GM23248 (cell line): ENCODE measurements at regions not wholly inside any gene's neighbourhood (a gene's known extent, or its start where the extent isn't known, plus 50 kb on each side); places are given as distances from the start of the nearest gene placed in this dataset.
A peak's percentile ranks its signal among the peaks of the same experiment; 100 is the strongest.

Experiments used
- DNase-seq: peaks from one replicate; pipeline ENCODE4 v3.0.0-alpha.2; 2015
- H2AFZ ChIP-seq: fragments of 200-600 bp; sonication (generic); 2 replicates; pipeline ENCODE4 v1.6.1; 2016; ENCODE audit warnings: antibody characterized with exemption
- H3F3A ChIP-seq: fragments of 200-600 bp; sonication (generic); 2 replicates; pipeline ENCODE4 v1.6.1; 2016; ENCODE audit warnings: mild to moderate bottlenecking, antibody characterized with exemption, mixed run types; ENCODE audit not compliant: insufficient read depth
- H3K27ac ChIP-seq: fragments of 200-600 bp; sonication (generic); 2 replicates; pipeline ENCODE4 v1.5.1; 2016; ENCODE audit warnings: mild to moderate bottlenecking
- H3K27me3 ChIP-seq: fragments of 200-600 bp; sonication (generic); replicated peaks from 2 replicates; pipeline ENCODE4 v1.6.1; 2016; ENCODE audit warnings: mild to moderate bottlenecking; ENCODE audit not compliant: insufficient read depth
- H3K36me3 ChIP-seq: fragments of 200-600 bp; sonication (generic); 2 replicates; pipeline ENCODE4 v1.6.1; 2016; ENCODE audit warnings: low read depth, mild to moderate bottlenecking
- H3K4me1 ChIP-seq: fragments of 200-600 bp; sonication (generic); 2 replicates; pipeline ENCODE4 v1.6.1; 2016; ENCODE audit warnings: mild to moderate bottlenecking; ENCODE audit not compliant: insufficient read depth
- H3K4me2 ChIP-seq: fragments of 200-600 bp; sonication (generic); one replicate; pipeline ENCODE4 v1.6.1; 2016; ENCODE audit warnings: mild to moderate bottlenecking; ENCODE audit not compliant: unreplicated experiment
- H3K4me3 ChIP-seq: fragments of 200-600 bp; sonication (generic); 2 replicates; pipeline ENCODE4 v1.5.1; 2016; ENCODE audit warnings: mild to moderate bottlenecking
- H3K79me2 ChIP-seq: fragments of 200-600 bp; sonication (generic); 2 replicates; pipeline ENCODE4 v1.6.1; 2016; ENCODE audit warnings: mild to moderate bottlenecking; ENCODE audit not compliant: insufficient read depth
- H3K9ac ChIP-seq: fragments of 200-600 bp; sonication (generic); 2 replicates; pipeline ENCODE4 v1.6.1; 2016; ENCODE audit warnings: mild to moderate bottlenecking
- H3K9me2 ChIP-seq: fragments of 200-600 bp; sonication (generic); 2 replicates; pipeline ENCODE4 v1.6.1; 2016; ENCODE audit warnings: mixed run types, mild to moderate bottlenecking, moderate library complexity; ENCODE audit not compliant: insufficient read depth
- H3K9me3 ChIP-seq: fragments of 200-600 bp; sonication (generic); one replicate; pipeline ENCODE4 v1.6.1; 2017; ENCODE audit warnings: low read depth
- H4K20me1 ChIP-seq: fragments of 200-600 bp; sonication (generic); 2 replicates; pipeline ENCODE4 v1.6.0; 2016; ENCODE audit not compliant: insufficient read depth
- EZH2 ChIP-seq: fragments of 200-600 bp; sonication (generic); IDR thresholded peaks from 2 replicates; pipeline ENCODE4 v1.6.1; 2018; ENCODE audit warnings: antibody characterized with exemption, mild to moderate bottlenecking; ENCODE audit not compliant: insufficient read depth, poor library complexity, severe bottlenecking
- EZH2phosphoT487 ChIP-seq: fragments of 200-600 bp; sonication (generic); IDR thresholded peaks from 2 replicates; pipeline ENCODE4 v1.6.1; 2018; ENCODE audit warnings: antibody characterized with exemption, moderate library complexity, mild to moderate bottlenecking, low read depth; ENCODE audit not compliant: insufficient read depth
- WGBS, 2 experiments: methylation state at CpG; one replicate each; pipeline ENCODE4 v1.1.6; 2015 to 2017; ENCODE audit warnings: low lambda C conversion rate in 2 of 2, low coverage in 1 of 2; ENCODE audit errors: missing lambda C conversion rate in 2 of 2; 5-methylcytosine and 5-hydroxymethylcytosine counted together
- in situ Hi-C: fragments of 300-500 bp; cut with MboI; formaldehyde crosslinking; loops from 2 replicates; pipeline ENCODE4 v1.15.0; 2020

DNA sequence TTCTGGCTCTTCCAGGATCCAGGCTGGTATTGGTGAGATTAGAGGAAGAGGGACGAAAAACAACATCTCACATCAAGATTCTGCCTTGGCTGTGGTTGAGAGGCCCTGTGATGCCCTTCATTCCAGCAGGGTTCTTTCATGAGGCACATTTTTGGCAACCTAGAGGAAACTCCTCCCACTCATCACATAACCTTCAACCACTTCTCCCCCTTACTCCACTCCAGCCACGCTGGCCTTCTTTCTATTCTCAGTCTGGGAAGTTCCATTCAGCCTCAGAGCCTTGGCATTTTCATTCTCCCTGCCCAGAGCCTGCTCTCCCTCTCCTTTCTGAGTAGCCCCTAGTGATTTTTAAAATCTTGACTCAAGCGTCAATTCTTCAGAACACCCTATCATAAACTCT lies 337.5 kb downstream of the ZSWIM6 start:
- H3K9ac ChIP-seq: no peak overlapping the region
- H3K27me3 ChIP-seq: peaks cover 45% of the 10 kb centered on the region
- in situ Hi-C loops: loop anchor here (25.0 kb wide), 2 partner anchors 507 to 707 kb away; partner anchors contain the start of gene SMIM15
- H3K27ac ChIP-seq: no peak overlapping the region
- no peaks in the 10 kb centered on the region for H3K9me2 ChIP-seq
- H3F3A ChIP-seq: 0 out of 2 replicates have a peak, but pooled peaks cover 8% of the 10 kb centered on the region
- H2AFZ ChIP-seq: no peak overlapping the region
- no peak for TF ChIP-seq EZH2phosphoT487
- no peak for TF ChIP-seq EZH2
- 35 to 50% methylated on average over 3 of the region's 3 CpGs for WGBS, 2 experiments
- H3K4me1 ChIP-seq: 0 out of 2 replicates have a peak, but pooled peaks cover 4% of the 10 kb centered on the region
- H3K79me2 ChIP-seq: no peaks in the 10 kb centered on the region
- no peaks in the 10 kb centered on the region for H4K20me1 ChIP-seq
- H3K4me2 ChIP-seq: no peak overlapping the region
- no peaks in the 10 kb centered on the region for H3K36me3 ChIP-seq
- H3K9me3 ChIP-seq: no peaks in the 10 kb centered on the region
- H3K4me3 ChIP-seq: no peak overlapping the region
- peak; percentile 13 for DNase-seq

DNA sequence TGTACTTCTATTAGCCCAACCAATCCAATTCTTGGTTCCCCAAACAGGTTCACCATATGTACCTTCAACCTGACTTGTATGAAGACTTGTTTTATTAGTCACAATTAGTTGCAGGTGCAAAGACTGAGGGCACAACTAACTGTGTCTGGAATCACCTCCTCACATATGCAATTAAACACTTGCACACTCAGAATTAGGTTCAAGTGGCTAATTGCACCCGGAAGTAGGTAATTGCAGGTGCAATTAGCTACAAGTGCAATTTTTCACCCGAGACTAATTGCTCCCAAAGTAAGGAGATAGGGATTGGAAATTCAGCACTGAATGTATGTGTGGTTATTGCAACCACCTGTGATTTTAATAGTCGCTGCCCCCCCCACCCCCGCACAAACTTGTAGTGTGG lies 338.9 kb downstream of the ZSWIM6 start:
- in situ Hi-C loops: loop anchor here (25.0 kb wide), 2 partner anchors 509 to 709 kb away; partner anchors contain the start of gene SMIM15
- no peaks in the 10 kb centered on the region for H3K79me2 ChIP-seq
- H3K27me3 ChIP-seq: peaks cover 50% of the 10 kb centered on the region
- H3F3A ChIP-seq: 0 out of 2 replicates have a peak, but pooled peaks cover 8% of the 10 kb centered on the region
- WGBS, 2 experiments: 38 to 47% methylated on average over 4 of the region's 4 CpGs
- no peak overlapping the region for H3K4me3 ChIP-seq
- H3K27ac ChIP-seq: no peak overlapping the region
- no peaks in the 10 kb centered on the region for H3K9me2 ChIP-seq
- no peak overlapping the region for H3K9ac ChIP-seq
- no peaks in the 10 kb centered on the region for H3K9me3 ChIP-seq
- H2AFZ ChIP-seq: no peak overlapping the region
- H4K20me1 ChIP-seq: no peaks in the 10 kb centered on the region
- TF ChIP-seq EZH2phosphoT487: no peak
- TF ChIP-seq EZH2: no peak
- 0 out of 2 replicates have a peak, but pooled peaks cover 4% of the 10 kb centered on the region for H3K4me1 ChIP-seq
- no peak overlapping the region for H3K4me2 ChIP-seq
- DNase-seq: no peak
- no peaks in the 10 kb centered on the region for H3K36me3 ChIP-seq

DNA sequence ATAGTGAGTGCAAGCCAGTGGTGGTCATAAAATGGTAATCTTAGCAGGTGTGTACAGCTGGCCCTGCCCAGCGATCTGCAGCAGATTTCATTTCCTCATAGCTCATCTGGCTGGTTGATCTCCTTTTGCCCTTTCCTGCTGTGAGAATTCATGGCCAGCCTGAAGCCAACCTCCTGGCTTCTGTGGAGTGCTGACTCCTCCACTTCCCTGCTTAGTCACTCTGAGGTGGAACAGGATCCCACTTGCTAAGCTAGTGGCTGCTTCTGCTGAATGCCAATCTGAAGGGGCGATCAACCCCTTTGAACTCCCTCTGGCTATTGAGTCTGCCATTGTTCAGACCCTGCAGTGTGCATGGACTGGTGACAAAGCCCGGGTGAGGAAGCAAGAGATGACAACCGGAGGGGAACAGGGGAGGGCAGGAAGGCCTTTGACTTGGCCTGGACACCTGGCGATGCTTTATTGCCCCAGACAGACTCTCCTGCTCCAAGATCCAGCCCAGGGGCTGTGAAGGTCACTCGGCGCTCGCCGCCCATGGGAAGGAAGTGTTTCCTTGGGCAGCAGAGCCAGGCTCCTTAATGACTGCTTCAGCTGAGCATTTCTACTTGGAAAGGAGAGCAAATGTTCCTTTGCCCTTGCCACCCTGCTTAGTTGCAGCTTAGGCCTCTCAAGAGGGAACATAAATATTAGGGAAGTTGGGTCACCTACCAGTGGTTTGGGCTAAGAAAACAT lies 341.1 kb downstream of the ZSWIM6 start:
- H3K79me2 ChIP-seq: no peaks in the 10 kb centered on the region
- no peak overlapping the region for H3K4me3 ChIP-seq
- no peaks in the 10 kb centered on the region for H3K4me1 ChIP-seq
- no peaks in the 10 kb centered on the region for H4K20me1 ChIP-seq
- in situ Hi-C loops: loop anchor here (25.0 kb wide), 2 partner anchors 511 to 711 kb away; partner anchors contain the start of gene SMIM15
- no peaks in the 10 kb centered on the region for H3K9me2 ChIP-seq
- H3F3A ChIP-seq: 0 out of 2 replicates have a peak, but pooled peaks cover under 1% of the 10 kb centered on the region
- TF ChIP-seq EZH2phosphoT487: no peak
- no peak for TF ChIP-seq EZH2
- H3K36me3 ChIP-seq: no peaks in the 10 kb centered on the region
- H2AFZ ChIP-seq: no peak overlapping the region
- H3K27me3 ChIP-seq: peaks cover 37% of the 10 kb centered on the region
- no peaks in the 10 kb centered on the region for H3K9me3 ChIP-seq
- no peak overlapping the region for H3K27ac ChIP-seq
- H3K4me2 ChIP-seq: no peak overlapping the region
- H3K9ac ChIP-seq: no peak overlapping the region
- peak; percentile 60 for DNase-seq
- 85 to 88% methylated on average over 9 of the region's 9 CpGs for WGBS, 2 experiments

DNA sequence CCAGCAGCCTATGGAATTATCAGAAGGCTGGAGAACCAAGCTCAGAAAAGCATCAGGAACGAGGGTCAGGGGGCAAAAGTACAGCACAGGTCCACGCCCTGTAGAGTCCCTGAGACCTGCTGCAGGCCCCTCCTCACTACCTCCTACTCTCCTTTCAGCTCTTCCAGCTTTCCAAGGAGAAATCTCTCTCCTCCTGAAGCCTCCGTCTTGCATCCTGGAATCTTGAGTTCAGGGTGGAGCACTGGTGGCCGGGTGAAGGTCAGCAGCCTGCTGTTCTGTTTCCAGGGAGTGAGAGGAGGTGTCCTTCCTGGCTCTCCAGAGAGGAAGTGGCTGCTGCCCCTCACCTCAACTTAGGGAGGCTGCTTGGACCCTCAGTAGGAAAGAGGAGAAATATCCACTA lies 342.3 kb downstream of the ZSWIM6 start:
- H3K27ac ChIP-seq: no peak overlapping the region
- WGBS, 2 experiments: 30 to 39% methylated on average over 4 of the region's 4 CpGs
- H3K9me3 ChIP-seq: no peaks in the 10 kb centered on the region
- no peaks in the 10 kb centered on the region for H3K79me2 ChIP-seq
- no peak overlapping the region for H3K4me3 ChIP-seq
- no peak overlapping the region for H3K4me2 ChIP-seq
- H3K9ac ChIP-seq: no peak overlapping the region
- no peaks in the 10 kb centered on the region for H3K36me3 ChIP-seq
- in situ Hi-C loops: loop anchor here (25.0 kb wide), 2 partner anchors 512 to 712 kb away; partner anchors contain the start of gene SMIM15
- TF ChIP-seq EZH2phosphoT487: no peak
- TF ChIP-seq EZH2: no peak
- DNase-seq: no peak
- no peaks in the 10 kb centered on the region for H3K4me1 ChIP-seq
- peaks cover 28% of the 10 kb centered on the region for H3K27me3 ChIP-seq
- H4K20me1 ChIP-seq: no peaks in the 10 kb centered on the region
- no peaks in the 10 kb centered on the region for H3F3A ChIP-seq
- no peaks in the 10 kb centered on the region for H3K9me2 ChIP-seq
- no peak overlapping the region for H2AFZ ChIP-seq
